HG02759 (cell line): ENCODE measurements at regions not wholly inside any gene's neighbourhood (a gene's known extent, or its start where the extent isn't known, plus 50 kb on each side); places are given as distances from the start of the nearest gene placed in this dataset.

ENCODE experiments used
- ATAC-seq: cut with Tn5 transposase; IDR thresholded peaks from one replicate; pipeline ENCODE4 v1.9.1; 2021; ENCODE audit warnings: mild to moderate bottlenecking, moderate library complexity; ENCODE audit not compliant: unreplicated experiment

DNA sequence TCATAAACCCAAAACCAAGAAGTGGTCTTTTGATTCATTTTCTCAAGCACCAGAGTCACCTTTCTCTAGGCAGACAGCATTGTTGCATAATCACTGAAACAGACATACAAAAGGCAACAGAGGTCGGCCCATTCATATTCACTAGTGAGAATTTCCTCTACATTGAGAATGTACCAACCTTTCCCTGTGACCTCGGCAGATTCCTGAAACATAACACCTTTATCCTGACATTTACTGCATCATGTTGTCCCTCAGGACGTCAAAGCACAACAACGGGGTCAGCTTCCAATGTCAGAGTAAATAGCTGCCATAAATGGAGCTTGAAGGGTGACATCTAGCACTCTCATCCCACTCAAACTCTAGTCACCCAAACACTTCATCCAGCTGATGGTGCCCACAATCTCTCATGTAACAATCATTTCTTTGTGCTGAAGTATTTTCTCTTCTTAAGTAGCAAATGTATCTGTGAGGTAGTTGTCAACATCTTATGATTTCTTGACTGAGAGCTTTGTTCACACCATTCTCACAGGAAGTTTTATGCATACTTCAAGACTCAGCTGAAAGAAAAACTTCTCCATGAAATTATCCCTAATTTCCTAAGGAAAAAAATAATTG is 802.6 kb upstream of the CHAC2 start:
- ATAC-seq = no peak

DNA sequence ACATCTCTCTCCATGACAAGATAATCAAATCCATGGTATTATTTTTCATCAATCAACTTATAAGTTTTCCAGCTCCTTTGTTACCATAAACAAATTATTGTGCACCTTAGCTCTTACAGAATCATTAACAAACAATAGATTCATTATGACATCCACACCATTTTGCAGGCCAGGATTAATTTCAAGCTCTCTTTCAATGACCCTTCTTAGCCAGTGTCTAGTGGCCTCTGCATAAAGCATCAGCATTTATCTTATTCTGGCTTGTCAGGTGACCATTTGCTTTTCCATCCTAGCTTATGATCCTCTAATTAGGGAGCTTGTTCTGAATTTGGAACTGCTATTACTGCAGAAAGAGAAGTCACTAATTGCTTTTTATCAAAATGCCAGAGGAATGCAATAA is 806.2 kb upstream of the CHAC2 start:
- no peak for ATAC-seq

DNA sequence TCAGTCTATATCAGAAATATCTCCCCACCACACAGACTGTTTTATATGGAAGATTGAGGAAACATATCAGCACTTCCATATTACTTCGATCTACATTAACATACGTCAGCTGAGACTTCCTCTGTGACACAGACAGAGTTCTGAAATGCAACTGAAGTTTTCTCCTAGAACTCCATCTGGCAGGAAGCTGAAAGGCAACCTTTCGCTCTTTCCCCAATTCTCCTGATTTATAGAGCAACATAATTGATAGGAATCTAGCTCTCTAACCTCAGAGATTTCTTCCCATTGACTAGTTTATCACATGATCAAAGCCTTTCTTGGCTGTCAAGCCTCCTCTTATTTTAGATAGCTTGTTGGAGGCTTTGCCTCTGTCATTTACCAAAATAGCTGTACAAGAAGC is 806.7 kb upstream of the CHAC2 start:
- no peak for ATAC-seq

DNA sequence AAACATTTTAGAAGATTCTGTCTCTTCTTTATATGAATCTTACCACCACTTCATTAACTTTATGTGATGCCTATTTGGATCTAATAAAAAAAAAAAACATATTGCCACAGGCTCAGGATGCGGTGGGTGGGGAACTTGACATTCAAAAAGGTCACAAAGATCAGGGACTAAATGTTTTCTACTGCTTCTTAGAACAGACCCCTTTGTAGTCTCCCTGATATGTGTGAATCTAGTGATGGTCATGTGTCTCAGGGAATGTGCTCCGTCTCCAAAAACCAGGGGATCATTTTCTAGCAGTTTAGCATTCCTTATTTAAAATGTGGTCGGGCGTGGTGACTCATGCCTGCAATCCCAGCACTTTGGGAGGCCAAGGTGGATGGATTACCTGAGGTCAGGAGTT is 807.8 kb upstream of the CHAC2 start:
- ATAC-seq = no peak

DNA sequence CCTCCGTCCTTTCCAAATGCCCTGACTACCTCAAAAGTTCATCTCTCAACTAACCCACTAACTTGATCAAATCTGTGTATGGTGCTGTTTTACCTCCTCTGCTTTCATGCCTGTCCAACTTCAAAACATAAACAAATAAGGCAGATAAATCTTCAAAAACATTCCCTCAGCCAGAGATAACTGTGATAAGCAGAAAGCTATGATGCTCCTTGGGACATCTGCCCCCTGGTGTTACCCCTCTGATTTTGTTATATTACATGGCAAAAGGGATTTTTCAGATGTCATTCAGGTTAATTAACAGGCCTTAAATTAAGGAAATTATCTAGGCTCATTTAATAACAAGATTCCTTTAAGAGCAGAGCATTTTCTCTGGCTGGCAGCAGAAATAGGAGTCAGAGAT is 810.8 kb upstream of the CHAC2 start:
- ATAC-seq = no peak

DNA sequence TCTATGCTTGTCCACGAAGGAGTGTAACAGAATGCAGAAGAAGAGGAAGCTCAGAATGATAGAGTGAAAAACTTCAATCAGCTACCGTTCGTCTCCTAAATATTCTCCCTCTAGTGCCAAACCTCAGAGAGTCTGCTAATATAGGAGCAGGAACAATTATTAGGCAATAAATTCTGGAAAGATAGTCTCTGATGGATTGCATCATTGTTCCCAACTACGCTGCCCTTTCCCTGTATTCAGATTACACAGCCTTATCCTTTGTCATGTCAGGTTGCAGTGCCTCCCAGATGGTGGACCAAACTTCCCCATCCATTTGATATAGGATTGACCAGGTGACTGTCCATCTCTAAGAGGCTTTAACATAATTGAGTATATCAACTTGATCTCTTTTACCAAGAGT is 811.5 kb upstream of the CHAC2 start:
- no peak for ATAC-seq

DNA sequence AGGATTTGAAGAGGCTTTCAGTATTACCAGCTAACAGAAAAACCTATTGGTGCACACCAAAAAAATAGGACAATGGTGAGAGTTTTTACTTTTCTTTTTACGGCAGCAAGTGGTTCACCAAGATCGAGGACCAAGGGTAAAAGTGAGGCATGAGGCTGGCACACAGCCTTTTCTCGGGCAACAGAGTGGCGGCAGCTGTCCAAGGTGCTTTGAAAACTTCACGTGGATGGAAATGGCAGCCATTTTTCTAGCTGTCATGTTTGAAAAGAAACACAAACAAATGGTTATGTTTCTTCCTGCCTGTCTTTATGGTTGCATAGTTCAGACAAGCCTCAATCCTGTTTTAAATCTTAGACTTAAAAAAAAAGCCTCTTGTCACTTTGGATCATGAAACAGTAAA is 812.5 kb upstream of the CHAC2 start:
- ATAC-seq = no peak

DNA sequence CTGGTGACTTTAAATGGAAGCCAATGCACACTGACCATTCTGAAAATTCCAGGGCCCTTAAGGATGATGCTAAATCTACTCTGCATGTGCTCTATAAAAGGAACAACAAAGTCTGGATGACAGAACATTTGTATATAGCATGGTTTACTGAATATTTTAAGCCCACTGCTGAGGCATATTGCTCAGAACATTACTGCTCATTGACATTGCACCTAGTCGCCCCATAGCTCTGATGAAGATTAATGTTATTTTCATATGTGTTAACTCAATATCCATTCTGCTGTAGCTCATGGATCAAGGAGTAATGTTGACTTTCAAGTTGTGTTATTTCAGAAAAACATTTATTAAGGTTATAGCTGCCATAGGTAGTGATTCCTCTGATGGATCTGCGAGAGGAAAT is 827.5 kb upstream of the CHAC2 start:
- ATAC-seq = no peak

DNA sequence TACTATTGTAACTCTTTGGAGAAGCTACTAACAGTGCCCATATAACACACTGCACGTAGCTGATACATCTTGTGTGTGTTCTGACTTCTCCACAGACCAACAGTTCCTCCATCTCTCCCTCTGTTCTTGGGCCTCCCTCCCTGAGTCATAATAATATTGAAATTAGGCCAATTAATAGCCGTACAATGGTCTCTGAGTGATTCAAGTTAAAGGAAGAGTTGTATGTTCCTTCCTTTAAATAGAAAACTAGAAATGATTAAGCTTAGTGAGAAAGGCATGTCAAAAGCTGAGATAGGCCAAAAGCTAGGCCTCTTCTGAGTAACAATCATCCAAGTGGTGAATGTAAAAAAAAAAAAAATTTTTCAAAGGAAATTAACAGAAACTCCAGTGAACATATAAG is 828.4 kb upstream of the CHAC2 start:
- ATAC-seq = no peak

DNA sequence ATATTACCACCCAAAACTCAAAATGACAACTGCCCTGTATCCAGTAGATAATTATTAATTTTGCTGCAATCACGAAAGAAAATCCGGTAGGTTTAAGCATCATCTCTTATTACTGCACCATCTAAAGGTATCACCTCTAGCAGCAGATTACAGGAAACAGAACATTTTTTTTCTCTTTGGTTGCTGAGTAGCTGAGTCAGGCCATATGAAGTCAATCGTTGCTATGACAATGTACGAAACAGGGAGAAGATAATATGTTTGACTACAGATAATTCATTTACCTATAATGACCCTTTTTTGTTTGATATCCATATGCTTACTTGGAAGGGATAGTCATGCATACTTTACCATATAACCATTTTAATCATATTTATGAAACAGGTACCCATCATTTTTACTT is 831.6 kb upstream of the CHAC2 start:
- no peak for ATAC-seq

DNA sequence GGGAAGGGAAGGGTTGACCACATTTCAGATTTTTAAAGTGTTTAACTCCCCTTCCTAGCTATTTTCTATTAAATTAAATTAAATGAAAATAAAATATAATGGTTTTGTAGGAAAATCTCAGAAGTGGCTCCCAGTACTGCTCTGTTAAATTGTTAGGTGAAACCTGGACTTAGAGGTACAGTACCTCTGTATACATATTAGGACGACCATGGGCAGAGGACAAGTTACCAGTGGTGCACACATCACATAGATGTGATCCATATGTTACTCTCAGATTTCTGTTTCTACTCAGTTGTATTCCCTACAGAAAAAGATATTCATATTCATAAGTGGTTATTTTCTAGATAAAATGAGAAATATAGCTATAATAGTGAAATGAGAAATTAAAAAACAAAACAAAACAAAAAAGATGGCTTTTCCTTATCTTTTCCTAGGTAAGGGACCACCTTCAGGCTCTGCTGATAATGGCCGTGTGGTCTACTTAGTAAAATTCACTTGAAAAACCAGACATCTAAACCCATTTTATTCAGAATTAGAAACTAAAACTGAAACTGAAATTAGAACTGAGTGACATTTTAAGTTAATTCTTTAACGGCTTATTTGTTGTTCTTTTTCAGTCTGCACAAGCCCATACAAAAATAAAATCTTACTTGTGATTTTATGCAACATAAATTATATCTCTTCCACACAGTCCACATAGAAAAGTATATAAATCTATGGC is 832.5 kb upstream of the CHAC2 start:
- ATAC-seq = no peak

DNA sequence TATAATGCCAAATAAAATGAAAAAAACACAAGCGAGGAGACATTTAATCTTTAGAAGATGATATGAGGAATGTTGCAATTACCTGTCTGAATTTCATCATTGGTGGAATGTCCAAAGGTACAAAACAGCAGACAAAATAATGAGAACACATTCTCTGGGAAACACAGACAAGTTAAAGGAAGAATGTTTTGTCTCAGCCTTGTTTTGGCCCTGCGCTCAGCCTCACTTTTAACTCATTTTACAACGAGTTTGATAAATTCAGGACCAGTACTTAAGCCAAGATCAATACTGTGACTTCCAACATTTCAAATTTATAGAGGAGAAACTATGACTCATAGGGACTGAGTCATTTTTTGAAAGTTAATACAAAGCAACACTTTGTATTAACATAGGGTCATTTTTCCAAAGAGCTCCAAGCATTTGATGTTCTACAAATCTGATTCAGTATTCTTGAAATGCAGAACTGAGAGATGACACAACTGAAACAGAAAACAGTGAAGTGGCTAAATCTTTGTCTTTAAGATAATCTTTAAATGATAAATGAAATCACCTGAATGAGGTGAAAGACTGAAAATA is 833.2 kb upstream of the CHAC2 start:
- peak; percentile 76 for ATAC-seq

DNA sequence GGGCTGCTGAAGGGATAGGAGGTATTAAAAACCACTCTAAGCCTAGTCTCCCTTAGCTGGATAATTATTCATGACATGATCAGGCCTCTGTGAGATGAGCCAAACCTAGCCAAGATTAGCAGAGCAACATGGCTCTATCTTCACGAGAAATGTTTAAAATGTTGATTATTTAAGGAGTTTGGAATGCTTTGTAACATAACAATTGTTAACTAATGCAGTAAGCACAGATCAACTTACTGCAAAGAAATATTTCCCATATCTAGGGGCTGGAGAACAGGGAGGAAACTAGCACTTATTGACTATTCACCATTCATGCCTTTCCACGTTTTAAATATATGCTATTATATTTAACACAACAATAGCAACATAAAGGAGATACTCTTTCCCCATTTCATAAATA is 833.7 kb upstream of the CHAC2 start:
- no peak for ATAC-seq

DNA sequence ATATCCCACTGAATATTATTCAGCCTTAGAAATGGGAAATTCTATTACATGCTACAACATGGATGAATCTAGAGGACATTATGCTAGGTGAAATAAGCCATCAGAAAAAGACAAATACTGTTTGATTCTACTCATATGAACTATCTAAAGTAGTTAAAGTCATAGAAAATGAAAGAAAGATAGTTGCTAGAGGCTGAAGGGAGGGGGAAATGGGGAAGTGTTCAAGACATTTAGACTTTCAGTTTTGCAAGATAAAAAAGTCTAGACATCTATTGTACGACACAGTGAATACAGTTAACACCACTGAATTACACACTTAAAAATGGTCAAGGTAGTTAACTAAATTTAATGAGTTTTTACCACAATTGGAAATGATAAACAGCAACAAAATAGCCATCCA is 835.9 kb upstream of the CHAC2 start:
- ATAC-seq = peak; percentile 59

DNA sequence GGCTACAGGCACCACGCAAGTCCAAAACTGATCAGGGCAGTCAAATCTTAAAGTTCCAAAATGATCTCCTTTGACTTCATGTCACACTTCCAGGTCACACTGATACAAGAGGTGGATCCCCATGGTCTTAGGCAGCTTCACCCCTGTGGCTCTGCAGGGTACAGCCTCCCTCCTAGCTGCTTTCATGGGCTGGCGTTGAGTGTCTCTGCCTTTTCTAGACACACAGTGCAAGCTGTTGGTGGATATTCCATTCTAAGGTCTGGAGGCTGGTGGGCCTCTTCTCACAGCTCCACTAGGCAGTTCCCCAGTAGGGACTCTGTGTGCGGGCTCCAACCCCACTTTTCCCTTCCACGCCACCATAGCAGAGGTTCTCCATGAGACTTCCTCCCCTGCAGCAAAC is 838.2 kb upstream of the CHAC2 start:
- no peak for ATAC-seq

DNA sequence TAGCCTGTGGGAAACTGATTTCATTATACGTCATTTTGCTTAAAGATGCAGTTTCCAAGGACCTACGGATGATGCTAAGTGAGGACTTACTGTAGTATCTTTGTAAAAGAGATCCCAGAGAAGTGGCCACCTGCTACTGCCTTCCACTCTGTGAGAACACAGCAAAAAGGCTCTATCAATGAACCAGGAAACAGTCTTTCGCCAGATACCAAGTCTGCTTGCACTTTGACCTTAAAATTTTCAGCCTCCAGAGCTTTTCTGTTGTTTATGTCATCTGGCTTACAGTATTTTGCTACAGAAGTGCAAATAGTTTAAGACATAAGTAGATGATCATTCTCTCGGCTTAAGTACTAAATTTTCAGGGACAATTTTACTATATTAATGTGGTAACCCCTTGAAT is 847.9 kb upstream of the CHAC2 start:
- no peak for ATAC-seq

DNA sequence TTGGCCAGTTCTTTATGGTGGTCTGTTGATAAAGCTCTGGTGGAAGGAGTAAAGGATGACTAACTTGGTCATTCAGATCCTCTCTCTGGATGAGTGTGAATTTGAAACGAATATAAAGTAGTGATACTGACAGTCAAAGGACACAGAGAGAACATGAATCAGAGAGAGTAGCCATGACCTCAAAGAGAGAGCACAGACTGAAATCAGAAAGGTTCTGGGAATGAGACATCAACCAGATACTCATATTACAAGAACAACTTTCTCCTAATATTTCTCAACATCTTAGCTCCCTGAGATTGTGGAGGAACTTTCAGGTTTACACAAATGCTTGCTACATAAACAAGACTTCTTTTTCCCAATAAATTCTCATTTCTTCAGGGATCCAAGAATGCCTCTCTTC is 849.1 kb upstream of the CHAC2 start:
- ATAC-seq = no peak

DNA sequence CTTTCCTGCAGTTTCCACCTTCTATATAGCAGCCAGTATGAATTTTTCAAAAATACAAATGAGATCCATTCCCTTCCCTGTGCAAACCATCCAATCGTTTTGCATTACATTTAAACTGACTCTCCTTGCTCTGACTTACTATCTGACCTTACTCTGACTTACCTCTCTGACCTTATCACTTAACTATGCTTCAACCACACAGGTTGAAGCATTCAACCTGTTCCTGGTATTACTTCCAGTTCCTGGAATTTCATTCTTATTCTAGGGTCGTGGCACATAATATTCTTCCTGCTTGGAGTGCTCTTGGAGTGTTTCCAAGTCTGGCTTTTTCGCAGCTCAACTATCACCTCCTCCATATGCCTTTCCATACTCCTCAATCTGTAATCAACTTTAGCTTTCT is 850.6 kb upstream of the CHAC2 start:
- no peak for ATAC-seq

DNA sequence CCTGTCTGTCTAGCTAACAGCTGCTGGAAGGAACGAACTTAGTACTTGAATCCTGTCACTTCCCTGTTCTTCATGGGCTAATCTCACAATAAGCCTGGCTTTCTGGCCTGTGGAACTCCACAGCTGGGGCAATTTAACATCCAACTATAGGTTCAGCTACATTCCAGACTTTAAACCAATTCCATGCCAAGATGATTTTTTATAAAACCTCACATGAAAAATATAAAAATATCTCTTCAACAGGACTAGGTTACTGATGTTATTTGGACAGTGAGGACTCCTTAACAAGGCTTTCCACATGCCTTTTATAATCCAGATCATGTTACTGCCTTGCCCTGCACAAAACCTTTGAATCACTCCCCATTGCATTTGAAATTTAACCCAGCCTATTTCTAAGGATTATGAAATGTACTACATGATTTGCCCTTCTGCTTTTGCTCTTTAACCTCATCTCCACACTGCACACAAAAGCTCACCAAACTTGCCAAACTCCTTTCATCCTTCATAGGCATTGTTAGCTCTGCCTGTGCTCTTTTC is 863.2 kb upstream of the CHAC2 start:
- ATAC-seq = no peak

DNA sequence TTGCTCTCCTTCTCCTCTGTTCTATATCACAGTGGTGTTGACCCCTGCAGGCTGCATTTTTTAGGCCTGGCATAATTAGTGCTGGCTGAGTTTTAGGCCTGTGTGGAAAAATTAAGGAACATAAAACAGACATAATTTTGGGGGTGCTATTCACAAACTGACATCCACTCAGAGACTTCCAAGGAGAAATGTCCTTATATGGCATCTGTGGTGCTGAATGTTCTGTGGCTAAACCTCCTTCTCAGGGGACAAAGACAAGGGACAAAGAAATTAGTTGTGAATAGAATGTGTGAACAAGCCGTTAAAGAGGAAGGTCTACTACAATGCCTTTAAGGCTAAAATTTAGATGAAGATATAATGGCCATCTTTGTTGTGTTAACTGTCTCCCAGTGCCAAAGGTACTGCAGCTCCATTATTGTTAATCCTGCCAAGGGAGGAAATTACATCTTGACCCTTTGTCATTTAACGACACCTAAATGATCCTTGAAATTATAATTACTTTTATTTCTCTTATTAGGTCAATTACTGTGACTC is 870.0 kb upstream of the CHAC2 start:
- no peak for ATAC-seq

DNA sequence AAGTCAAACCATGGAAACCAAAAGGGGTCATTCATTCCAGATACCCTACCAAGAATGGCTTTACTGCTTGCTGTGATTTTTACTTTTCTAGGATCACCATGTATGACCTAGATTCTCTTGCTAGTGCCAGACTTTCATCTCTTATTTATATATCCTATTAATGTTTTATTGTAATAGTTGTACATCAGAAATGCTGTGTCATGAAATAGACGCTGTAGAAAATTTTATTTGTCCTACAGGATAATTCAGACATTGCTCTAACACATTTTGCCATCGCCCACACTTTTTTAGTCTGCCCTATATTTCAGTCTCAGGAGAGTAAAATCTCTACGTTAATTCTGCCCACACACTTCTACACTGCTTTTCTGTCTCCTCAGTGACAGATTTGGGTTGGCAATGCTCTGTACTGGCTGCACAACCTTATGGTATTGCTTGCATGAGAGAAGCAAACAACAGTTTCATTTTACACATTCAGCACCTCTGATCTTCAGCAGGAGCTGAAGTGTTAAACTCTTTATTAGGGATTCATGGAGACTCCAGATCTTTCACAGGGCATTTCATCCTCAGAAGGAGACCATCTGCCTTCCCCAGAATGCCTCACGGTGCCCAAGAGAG is 871.8 kb upstream of the CHAC2 start:
- ATAC-seq = no peak

DNA sequence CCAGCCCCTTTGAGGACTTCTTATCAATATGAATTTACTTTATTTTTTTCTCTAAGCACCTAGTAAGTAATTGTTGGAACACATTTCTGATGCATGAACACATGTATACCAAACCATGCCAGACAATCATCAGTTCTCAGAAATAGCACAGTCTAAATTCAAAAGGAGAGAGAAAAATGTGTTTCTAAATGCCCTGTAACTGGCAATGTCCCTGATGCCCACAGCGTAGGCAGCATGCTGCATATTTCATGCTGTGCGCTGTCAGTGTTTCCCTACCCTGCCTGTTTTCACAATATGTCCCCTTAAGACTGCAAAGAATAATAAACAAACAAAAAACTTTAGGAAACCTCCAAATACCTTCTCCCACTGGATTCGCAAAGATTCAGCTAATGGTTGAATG is 881.0 kb upstream of the CHAC2 start:
- ATAC-seq = no peak
